ENCODE measurements at regions not wholly inside any gene's neighbourhood (a gene's known extent, or its start where the extent isn't known, plus 50 kb on each side); places are given as distances from the start of the nearest gene placed in this dataset.

DNA sequence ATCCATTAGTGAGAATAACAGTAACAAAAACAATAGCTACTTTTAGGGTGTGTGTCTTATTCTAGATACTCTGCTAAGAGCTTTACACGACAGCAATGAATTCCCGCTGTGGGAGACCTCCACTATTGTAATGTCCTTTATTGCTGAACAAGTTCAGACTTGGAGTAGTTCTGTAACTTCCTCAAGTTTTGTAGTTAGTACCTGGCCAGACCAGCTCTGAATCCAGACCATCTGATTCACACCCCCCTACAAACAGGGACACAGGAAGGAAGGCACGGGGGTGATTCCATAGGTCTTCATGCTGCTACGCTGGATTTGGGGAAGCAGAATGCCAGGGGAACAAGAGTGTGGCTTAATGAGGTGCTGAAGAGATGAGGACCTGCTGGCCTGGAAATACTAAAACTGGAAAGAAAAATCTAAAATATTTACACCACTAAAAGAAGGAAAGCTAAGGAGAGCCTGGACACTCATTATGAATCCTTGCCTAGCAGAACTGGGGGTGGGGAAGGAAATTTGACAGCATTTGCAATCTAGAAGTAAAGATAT lies 194.6 kb upstream of the TMEM72 start:
- TF ChIP-seq, protein P1, sequence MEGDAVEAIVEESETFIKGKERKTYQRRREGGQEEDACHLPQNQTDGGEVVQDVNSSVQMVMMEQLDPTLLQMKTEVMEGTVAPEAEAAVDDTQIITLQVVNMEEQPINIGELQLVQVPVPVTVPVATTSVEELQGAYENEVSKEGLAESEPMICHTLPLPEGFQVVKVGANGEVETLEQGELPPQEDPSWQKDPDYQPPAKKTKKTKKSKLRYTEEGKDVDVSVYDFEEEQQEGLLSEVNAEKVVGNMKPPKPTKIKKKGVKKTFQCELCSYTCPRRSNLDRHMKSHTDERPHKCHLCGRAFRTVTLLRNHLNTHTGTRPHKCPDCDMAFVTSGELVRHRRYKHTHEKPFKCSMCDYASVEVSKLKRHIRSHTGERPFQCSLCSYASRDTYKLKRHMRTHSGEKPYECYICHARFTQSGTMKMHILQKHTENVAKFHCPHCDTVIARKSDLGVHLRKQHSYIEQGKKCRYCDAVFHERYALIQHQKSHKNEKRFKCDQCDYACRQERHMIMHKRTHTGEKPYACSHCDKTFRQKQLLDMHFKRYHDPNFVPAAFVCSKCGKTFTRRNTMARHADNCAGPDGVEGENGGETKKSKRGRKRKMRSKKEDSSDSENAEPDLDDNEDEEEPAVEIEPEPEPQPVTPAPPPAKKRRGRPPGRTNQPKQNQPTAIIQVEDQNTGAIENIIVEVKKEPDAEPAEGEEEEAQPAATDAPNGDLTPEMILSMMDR (IDR thresholded peaks at IDR 0.05; ENCODE audit: extremely low read depth, missing control alignments), result no peak
- no peak for DNase-seq (ENCODE audit: low spot score)

DNA sequence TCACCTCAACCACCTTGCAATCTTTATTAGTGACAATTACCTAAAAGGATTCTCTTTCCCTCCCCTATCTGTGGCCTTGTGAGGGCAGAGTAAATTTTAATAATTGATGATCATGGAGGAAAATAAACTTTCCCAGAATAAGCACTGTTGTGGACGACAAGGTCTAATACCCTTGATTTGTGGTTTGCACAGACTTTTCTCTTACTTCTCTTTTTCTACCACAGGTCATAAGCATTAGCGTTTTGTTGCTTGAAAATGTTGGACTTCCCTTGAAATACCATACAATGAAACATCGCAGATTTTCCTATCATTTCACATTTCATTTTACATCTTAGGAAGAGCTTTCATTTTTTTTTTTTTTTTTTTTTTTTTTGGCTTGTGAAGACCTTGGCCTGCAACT lies 188.1 kb upstream of the TMEM72 start:
- DNase-seq (ENCODE audit: low spot score), result no peak
- TF ChIP-seq, protein P1 (IDR thresholded peaks at IDR 0.05; ENCODE audit: extremely low read depth, missing control alignments), result no peak

DNA sequence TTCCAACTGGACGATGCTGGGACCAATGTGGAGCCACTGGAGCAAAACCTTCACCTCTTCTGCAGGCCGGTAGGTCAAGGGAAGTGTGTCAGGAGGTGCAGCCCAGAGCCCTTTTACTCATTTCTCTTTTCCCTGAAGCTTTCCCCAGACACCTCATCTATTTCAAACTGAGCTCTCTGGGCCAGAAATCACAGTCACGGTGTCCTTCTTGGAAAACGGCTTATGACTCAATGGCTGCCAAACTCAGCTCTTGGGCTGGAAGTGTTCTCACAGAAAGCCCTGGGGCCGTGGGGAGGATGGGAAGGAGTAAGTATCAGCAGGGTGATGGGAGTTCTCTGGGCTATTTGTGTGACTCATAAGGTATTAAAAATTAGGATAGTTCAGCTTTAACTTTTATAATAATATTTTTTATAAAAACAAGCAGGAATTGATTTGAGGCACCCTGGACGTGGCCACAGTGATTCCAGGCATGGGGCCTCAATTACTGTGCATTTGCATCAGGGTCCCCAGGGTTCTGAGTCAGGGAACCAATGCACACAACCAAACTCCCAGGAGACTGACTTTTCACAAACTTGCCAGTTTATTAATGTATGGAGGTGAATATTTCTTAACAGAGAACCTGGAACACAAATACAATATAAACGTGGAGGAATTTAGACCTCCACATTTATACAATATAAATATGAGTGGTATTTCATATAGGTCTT lies 187.4 kb upstream of the TMEM72 start:
- no peak for DNase-seq (ENCODE audit: low spot score)
- TF ChIP-seq, protein P1 (IDR thresholded peaks at IDR 0.05; ENCODE audit: extremely low read depth, missing control alignments), result no peak

DNA sequence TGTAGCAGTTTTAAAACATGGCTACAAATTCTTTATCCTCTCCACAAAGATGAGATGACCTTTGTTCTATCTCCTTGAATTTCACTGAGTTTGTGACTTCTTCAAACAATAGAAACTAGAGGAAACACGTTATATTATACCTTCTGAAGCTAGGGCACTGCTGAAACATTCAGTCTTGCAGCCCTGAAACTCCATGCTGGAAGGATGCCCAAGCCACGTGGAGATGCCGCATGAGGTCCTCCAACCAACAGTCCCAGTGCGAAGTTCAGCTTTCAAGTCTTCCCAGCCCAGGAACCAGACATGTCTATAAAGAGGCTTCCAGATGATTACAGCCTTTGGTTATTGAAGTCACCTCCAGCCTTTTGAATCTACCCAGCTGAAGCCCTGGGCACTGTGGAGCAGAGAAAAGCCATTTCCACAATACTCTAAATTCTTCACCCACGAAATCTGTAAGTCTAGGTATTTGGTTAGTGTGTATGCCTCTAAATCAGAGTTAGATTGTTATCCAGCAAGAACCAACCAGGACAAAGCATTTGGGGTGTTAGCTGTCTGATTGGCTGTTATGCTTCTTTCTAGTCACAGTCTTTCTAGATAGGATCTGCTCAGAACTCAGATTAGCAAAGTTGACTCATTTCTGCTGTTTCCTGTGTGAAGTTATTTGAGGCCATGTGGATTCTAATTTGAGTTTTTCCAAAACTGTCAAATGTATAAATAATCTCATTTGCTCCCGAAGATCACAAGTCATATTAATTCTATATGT lies 186.5 kb upstream of the TMEM72 start:
- DNase-seq (ENCODE audit: low spot score), result no peak
- TF ChIP-seq, protein P1 (IDR thresholded peaks at IDR 0.05; ENCODE audit: extremely low read depth, missing control alignments), result no peak

DNA sequence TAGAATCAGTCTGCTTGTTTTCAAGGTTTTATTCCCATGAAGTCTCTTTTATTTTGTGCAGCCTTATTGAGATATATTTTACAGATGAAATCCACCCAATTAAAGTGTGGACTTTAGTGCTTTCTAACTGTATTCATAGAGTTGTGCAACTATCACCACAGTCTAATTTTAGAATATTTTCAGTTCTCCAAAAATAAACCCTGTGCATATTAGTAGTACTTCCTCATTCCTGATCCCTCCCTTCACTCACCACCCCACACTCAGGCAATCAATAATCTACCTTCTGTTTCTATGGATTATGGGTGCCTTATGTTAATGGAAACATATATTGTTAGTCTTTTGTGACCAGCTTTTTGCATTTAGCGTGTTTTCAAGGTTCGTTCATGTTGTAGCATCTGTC lies 185.7 kb upstream of the TMEM72 start:
- TF ChIP-seq, protein P1 (IDR thresholded peaks at IDR 0.05; ENCODE audit: extremely low read depth, missing control alignments), result no peak
- no peak for DNase-seq (ENCODE audit: low spot score)

DNA sequence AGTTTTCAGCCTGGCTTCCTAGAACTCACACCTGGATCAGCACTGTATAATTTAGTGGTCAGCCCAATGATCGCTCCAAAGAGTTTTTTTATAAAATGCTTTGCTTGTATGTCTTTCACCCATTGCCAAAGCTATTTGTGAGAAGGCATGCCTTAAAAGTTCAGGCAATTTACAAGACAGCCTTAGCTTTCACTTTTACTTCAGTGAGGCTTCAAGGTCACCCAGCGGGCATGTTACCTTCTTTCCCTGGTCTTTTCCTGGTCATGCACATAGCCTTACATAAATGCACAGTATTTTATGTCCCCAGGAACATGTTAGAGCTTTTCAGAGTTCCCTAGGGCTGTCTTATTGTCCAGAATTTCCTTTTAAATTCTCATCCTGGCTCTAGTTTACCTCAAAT lies 179.9 kb upstream of the TMEM72 start:
- TF ChIP-seq, protein P1 (IDR thresholded peaks at IDR 0.05; ENCODE audit: extremely low read depth, missing control alignments), result no peak
- DNase-seq (ENCODE audit: low spot score), result no peak
